CD4-positive, alpha-beta T cell treated with Interferon gamma for 1 hour (primary cell): ENCODE measurements at regions not wholly inside any gene's neighbourhood (a gene's known extent, or its start where the extent isn't known, plus 50 kb on each side); places are given as distances from the start of the nearest gene placed in this dataset.

Experiments
- DNase-seq: peaks from one replicate; pipeline ENCODE4 v3.0.0-alpha.2; 2020

DNA sequence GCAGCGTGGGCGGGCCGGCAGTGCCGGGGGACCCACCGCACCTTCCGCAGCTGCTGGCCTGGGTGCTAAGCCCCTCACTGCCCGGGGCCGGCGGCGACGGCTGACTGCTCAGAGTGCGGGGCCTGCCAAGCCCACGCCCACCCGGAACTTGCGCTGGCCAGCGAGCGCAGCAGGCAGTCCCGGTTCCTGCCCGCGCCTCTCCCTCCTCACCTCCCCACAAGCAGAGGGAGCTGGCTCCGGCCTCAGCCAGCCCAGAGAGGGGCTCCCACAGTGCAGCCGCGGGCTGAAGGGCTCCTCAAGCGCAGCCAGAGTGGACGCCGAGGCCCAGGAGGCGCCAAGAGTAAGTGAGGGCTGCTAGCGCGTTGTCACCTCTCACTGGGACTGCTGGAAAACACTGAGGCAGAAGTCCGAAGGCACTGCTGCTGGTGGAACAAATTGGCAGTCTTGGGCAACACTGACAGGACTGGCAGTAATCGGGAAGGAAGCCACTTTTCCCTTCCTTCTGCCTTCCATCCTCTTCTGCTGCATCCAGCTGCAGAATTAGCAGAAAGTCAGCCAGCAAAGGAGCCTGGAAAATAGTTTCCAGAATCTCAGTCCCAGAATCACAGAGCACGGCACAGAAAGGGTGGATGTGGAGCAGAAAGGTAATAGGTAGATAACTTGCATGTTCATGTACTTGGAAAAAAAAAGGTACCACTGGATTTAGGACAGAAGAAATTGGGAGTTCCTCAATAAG, 179.4 kb upstream of the FN1 start:
- no peak for DNase-seq

GRCh38 chr2:215614296-215614695, 178.4 kb upstream of the FN1 start:
- DNase-seq: no peak

GRCh38 chr2:215613888-215614287, 178.0 kb upstream of the FN1 start:
- DNase-seq: no peak

GRCh38 chr2:215613280-215613679, 177.4 kb upstream of the FN1 start:
- DNase-seq: no peak

DNA sequence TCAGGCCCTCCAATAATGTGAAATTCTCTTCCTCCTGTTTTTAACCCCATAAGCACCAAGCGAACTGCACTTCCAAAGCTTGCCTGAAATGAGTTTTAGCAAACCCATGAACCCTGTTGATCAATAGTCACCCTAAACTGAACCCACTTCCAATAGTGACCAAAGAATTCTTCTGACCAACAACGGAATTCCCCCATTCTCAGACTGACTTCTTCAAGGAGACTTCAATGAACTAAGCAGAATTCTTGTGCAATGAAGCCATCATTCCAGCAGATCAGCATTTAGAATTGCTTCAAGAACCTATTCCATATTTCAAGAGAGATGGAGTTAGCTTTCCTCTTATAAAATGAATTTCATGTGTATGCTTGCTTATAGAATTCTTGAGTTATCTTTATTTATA, 176.9 kb upstream of the FN1 start:
- DNase-seq: no peak

GRCh38 chr2:215611609-215612386, 175.9 kb upstream of the FN1 start:
- no peak for DNase-seq

DNA sequence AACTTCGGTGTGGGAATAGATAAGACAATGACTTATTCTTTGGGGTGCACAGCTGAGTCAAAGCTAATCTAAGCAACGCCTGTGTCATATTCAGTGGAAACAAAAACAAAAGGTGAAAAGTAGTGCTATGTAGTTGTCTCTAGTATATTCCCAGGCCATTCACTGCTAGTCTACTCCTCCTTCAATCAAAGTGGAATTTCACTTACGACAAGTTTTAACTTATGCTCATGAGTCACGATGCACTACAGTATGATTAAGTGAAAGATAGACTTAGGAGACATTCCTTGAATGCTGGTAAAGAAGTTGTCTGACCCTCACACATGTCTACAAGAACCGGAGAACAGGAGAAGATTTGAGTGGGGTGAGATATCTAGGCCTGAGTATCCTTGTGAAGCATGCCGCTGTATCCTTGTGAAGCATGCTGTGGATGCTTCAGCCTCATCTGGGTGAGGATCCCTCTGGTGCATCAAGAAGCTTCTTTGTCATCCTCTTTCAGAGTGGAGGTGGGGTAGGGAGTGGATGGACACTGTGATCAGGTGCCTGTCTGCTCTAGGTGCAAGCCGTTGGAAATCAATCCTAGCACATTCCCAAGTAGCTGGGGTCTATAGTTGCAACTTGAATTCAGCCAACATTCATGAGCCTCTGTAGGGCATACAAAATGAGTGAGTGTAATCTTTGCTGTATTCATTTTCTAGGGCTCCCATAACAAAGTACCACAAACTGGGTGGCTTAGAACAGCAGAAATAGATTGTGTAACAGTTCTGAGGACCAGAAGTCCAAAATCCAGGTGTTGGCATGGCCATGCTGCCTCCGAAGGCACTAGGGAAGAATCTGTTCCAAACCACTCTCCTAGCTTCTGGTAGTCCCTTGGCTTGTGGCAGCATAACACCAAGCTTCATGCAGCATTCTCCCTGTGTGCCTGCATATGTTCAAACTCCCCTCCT, 173.5 kb upstream of the FN1 start:
- no peak for DNase-seq

- no peak for DNase-seq
These were observed 171.9 kb upstream of the FN1 start for GRCh38 chr2:215607766-215608165.

GRCh38 chr2:215606219-215606618, 170.4 kb upstream of the FN1 start:
- DNase-seq: no peak

DNA sequence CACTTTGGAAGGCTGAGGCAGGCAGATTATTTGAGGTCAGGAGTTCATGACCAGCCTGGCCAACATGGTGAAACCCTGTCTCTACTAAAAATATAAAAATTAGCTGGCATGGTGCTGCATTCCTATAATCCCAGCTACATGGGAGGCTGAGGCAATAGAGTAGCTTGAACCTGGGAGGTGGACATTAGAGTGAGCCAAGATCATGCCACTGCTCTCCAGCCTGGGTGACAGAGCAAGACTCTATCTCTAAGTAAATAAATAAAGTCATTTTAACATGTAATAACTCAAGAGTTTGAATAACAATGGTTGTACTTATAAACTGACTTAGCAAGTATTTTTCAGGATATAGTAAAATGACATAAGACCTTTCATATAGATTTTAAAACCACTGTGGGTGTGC, 169.3 kb upstream of the FN1 start:
- no peak for DNase-seq

GRCh38 chr2:215604606-215605005, 168.7 kb upstream of the FN1 start:
- DNase-seq: no peak

- no peak for DNase-seq
These were observed 167.6 kb upstream of the FN1 start for GRCh38 chr2:215603440-215603839.

- DNase-seq: no peak
These were observed 167.1 kb upstream of the FN1 start for GRCh38 chr2:215602997-215603396.

DNA sequence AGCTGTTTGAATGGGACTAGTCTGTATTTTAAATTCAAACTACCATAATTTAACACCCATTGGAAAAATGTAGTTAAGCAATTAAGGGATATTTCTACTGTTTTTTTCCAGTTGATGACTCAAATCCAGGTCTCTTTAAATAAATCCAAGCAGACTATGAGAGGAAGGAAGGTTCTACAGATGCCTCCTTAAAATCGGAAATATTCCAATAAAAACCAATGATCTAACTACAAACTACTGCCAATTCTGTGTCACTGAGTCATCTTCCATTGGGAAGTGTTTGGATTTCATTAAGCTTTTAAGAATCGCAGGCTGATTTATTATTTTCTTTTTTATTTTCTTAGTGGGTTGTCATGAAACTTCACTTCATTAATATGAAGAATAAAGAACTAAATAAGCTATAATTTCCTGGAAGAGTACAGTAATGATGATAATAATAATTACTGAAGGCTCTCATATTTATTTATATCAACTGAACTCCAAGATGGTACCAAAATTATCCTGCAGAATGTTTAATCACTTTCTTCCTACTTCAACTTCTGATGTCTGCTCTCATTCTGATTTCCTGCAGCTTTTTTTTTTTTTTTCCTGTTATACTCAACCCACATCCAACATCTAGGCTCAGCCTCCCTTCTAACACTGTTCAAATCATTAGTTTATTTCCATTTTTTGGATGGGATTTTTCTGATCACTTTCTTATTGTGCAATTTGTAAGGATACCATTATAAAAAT, 166.3 kb upstream of the FN1 start:
- DNase-seq: no peak

DNA sequence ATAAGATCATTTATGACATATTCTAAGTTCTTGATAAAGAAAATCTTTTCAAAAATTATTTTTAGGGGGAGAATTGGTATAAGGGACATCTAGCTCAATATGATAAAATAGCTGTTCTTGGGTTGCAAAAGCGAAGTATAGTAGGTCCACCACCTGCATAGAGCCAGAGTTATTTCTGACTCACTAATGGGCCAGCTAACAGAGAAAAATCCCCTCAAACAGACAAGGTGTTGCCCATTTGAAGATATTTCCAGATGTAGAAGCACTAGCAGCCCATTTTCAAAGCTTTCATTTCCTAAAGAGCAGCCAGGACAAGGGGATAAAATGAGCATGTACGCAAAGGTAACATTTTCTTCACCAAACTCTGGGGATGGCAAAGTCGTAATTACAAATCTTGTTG, 165.7 kb upstream of the FN1 start:
- no peak for DNase-seq

DNA sequence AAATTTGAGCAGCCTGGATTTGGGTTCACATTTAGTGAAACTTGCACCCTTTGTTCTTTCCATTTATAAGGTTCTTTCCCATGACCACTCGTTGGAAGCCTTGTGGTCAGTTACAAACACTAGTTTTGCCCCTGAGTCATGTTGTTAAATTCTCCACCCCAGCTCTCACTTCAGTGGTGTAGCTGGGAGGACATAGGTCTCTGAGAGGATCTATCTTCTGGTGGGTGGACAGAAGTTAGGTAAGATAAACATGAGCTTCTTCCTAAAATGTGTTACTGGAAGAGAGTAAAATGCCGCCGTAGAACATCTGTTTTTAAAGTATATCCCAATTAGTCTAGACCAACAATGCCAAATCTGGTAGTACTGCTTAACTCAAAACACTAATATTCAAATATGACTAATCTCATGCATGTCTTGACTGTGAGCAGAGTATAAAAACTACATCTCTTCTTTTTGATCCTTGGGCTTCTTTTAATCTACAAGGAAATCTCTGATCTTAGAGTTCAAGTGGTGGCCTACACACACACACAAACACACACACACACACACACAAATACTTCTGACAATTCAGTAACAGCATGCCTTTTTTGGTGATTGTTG, 162.6 kb upstream of the FN1 start:
- DNase-seq: no peak

DNA sequence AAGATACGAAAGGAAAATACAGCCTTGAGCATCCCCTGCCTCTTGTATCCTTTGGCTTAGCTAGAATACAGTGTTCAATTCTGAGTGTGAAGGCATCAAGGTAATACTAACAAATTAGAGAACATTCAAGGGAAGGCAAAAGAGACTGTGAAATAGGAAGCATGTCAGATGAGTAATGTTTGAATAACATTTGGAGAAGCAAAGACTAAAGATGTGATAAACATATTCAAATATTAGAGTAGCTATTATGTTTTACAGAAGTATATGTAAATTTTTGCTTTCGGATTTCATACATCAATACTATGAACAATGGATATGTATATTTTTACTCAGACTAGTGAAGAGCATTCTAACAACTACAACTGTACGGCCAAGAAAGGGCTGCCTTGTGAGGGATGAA, 161.7 kb upstream of the FN1 start:
- DNase-seq: no peak

DNA sequence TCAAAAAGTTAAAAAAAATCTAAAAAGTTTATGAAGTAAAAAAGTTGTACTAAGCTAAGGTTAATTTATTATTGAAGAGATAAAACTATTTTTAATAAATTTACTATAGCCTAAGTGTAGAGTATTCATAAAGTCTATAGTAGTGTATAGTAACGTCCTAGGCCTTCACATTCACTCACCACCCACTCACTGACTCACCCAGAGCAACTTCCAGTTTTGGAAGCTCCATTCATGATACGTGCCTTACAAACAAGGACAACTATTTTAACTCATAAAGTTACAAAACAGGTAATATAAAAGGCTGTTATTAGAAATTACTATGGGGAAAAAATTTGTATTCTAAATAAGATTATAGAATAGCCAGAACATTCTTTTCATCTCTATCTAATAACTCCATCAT, 158.9 kb upstream of the FN1 start:
- DNase-seq: no peak

DNA sequence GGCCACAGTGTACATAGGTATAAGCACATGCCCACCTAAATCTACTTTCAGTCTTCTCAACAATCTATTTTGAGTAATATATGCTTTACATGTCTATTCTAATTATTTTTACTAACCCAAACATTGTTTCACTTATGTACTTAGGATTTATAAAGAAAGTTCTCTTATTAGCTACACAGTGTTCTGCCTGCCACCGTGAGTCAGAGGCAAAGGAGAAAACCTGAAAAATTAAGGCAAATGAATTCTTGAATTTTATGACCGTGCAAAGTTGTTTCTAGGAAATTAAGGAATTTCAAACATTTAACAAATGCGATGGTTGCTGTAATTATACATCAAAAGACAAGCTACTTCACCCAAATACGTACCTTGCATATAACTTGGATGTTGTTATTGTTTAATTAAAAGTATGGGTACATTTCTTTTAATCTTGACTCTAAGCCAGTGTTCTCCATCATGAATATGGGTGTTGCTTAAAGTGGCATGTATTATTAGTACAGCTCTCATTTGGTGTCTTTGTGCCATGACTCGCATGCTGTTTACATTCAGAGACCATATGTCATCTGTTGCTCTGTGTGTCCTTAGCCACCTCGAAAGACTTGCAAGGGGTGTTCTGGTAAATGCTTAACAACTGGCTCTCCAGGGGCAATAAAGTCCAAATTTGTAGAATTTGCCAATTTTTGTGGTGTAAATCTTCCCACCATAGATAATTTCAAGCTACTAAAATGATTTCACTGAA, 154.3 kb upstream of the FN1 start:
- DNase-seq: no peak

DNA sequence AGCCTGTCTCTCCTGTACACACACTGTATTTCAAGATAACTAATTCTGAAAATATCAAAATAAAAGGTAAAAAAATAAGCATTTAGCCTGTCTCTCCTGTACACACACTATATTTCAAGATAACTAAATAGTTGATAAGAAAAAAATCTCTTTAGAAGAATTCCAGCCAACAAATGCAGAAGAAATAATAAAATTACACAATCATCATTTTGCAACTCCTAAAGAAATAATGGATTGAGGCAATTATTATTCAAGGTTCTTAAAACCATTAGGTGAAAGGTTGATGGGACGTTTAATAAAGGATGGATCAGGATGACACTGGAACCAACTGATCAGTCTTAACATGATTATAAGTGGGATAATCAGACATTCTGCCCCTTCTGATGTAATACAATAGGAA, 148.0 kb upstream of the FN1 start:
- DNase-seq: no peak

- DNase-seq: no peak
These were observed 143.9 kb upstream of the FN1 start for GRCh38 chr2:215579809-215580208.

- DNase-seq: no peak
These were observed 141.5 kb upstream of the FN1 start for GRCh38 chr2:215577356-215577755.
